IPS-20b (cell line): ENCODE measurements at regions not wholly inside any gene's neighbourhood (a gene's known extent, or its start where the extent isn't known, plus 50 kb on each side); places are given as distances from the start of the nearest gene placed in this dataset.
A peak's percentile ranks its signal among the peaks of the same experiment; 100 is the strongest.

ENCODE experiments used
- H3K27ac ChIP-seq: one replicate; pipeline ENCODE4 v1.5.1; 2013; ENCODE audit warnings: low read length
- H3K27me3 ChIP-seq: 2 replicates; pipeline ENCODE4 v1.6.1; 2013; ENCODE audit warnings: mild to moderate bottlenecking, low read length, inconsistent platforms; ENCODE audit not compliant: insufficient read depth
- H3K36me3 ChIP-seq: 2 replicates; pipeline ENCODE4 v1.6.1; 2013; ENCODE audit warnings: low read depth, mild to moderate bottlenecking, inconsistent platforms, low read length, moderate library complexity; ENCODE audit not compliant: insufficient read depth
- H3K4me1 ChIP-seq: 2 replicates; pipeline ENCODE4 v1.6.1; 2013; ENCODE audit warnings: mild to moderate bottlenecking, control low read depth, inconsistent platforms, low read length, moderate library complexity; ENCODE audit not compliant: insufficient read depth
- H3K4me3 ChIP-seq: 2 replicates; pipeline ENCODE4 v1.5.1; 2013; ENCODE audit warnings: mild to moderate bottlenecking, low read length, inconsistent platforms
- H3K9ac ChIP-seq: 2 replicates; pipeline ENCODE4 v1.6.1; 2013; ENCODE audit warnings: low read depth, mild to moderate bottlenecking, inconsistent platforms, low read length, moderate library complexity
- H3K9me3 ChIP-seq: 2 replicates; pipeline ENCODE4 v1.6.1; 2013; ENCODE audit warnings: mild to moderate bottlenecking, low read depth, low read length, inconsistent platforms; ENCODE audit not compliant: insufficient read depth

- Histone ChIP-seq H3K9me3 (no peaks in the 10 kb centered on the region; the same call in 1 of the 2 replicates), H3K4me1 (no peaks in the 10 kb centered on the region), H3K27me3 (no peaks in the 10 kb centered on the region), H3K9ac (no peak overlapping the region), H3K4me3 (no peak overlapping the region), H3K27ac (no peak overlapping the region), H3K36me3 (no peaks in the 10 kb centered on the region)
Observed at GRCh38 chr6:12467706-12468670, 177.8 kb downstream of the EDN1 start.

- H3K4me3 ChIP-seq = no peak overlapping the region
- peaks cover 6% of the 10 kb centered on the region for H3K4me1 ChIP-seq
- no peak overlapping the region for H3K9ac ChIP-seq
- H3K27me3 ChIP-seq = no peaks in the 10 kb centered on the region
- H3K36me3 ChIP-seq = no peaks in the 10 kb centered on the region
- H3K9me3 ChIP-seq = no peaks in the 10 kb centered on the region
- H3K27ac ChIP-seq = no peak overlapping the region
Observed at GRCh38 chr6:12472601-12473038, 182.5 kb downstream of the EDN1 start.

GRCh38 chr6:12473494-12473893, 183.3 kb downstream of the EDN1 start:
- H3K4me1 ChIP-seq = peaks cover 6% of the 10 kb centered on the region
- no peak overlapping the region for H3K4me3 ChIP-seq
- no peaks in the 10 kb centered on the region for H3K36me3 ChIP-seq
- 0 out of 2 replicates have a peak overlapping the region, but pooled peaks have one; percentile 24 for H3K9ac ChIP-seq
- no peaks in the 10 kb centered on the region for H3K9me3 ChIP-seq
- no peak overlapping the region for H3K27ac ChIP-seq
- no peaks in the 10 kb centered on the region for H3K27me3 ChIP-seq

- Histone ChIP-seq H3K4me3 (no peak overlapping the region), H3K9me3 (no peaks in the 10 kb centered on the region), H3K27me3 (no peaks in the 10 kb centered on the region), H3K9ac (no peak overlapping the region), H3K27ac (no peak overlapping the region), H3K4me1 (peaks cover 6% of the 10 kb centered on the region), H3K36me3 (no peaks in the 10 kb centered on the region)
Observed at GRCh38 chr6:12474167-12475140, 184.3 kb downstream of the EDN1 start.

- no peak overlapping the region for H3K9ac ChIP-seq
- no peaks in the 10 kb centered on the region for H3K27me3 ChIP-seq
- peaks cover 6% of the 10 kb centered on the region for H3K4me1 ChIP-seq
- no peaks in the 10 kb centered on the region for H3K9me3 ChIP-seq
- no peak overlapping the region for H3K27ac ChIP-seq
- H3K36me3 ChIP-seq = no peaks in the 10 kb centered on the region
- H3K4me3 ChIP-seq = no peak overlapping the region
Observed at GRCh38 chr6:12476484-12476883, 186.3 kb downstream of the EDN1 start.

GRCh38 chr6:12477616-12478015, 187.5 kb downstream of the EDN1 start:
- Histone ChIP-seq H3K4me1 (peaks cover 6% of the 10 kb centered on the region), H3K9ac (no peak overlapping the region), H3K27me3 (no peaks in the 10 kb centered on the region), H3K36me3 (no peaks in the 10 kb centered on the region), H3K27ac (no peak overlapping the region), H3K4me3 (no peak overlapping the region), H3K9me3 (no peaks in the 10 kb centered on the region)

- Histone ChIP-seq H3K9ac (no peak overlapping the region), H3K36me3 (no peaks in the 10 kb centered on the region), H3K9me3 (no peaks in the 10 kb centered on the region), H3K4me1 (no peaks in the 10 kb centered on the region; the same call in 1 of the 2 replicates), H3K27ac (no peak overlapping the region), H3K4me3 (no peak overlapping the region), H3K27me3 (no peaks in the 10 kb centered on the region)
Observed at GRCh38 chr6:12478921-12479320, 188.8 kb downstream of the EDN1 start.

- Histone ChIP-seq H3K27me3 (no peaks in the 10 kb centered on the region), H3K9me3 (no peaks in the 10 kb centered on the region), H3K27ac (no peak overlapping the region), H3K9ac (no peak overlapping the region), H3K36me3 (no peaks in the 10 kb centered on the region), H3K4me1 (no peaks in the 10 kb centered on the region), H3K4me3 (no peak overlapping the region)
Observed at GRCh38 chr6:12479451-12479850, 189.3 kb downstream of the EDN1 start.

GRCh38 chr6:12479881-12480280, 189.7 kb downstream of the EDN1 start:
- Histone ChIP-seq H3K9ac (no peak overlapping the region), H3K36me3 (no peaks in the 10 kb centered on the region), H3K4me3 (no peak overlapping the region), H3K27me3 (no peaks in the 10 kb centered on the region), H3K9me3 (no peaks in the 10 kb centered on the region), H3K27ac (no peak overlapping the region), H3K4me1 (no peaks in the 10 kb centered on the region)

- no peak overlapping the region for H3K9ac ChIP-seq
- H3K4me3 ChIP-seq = no peak overlapping the region
- H3K27me3 ChIP-seq = no peaks in the 10 kb centered on the region
- H3K9me3 ChIP-seq = no peaks in the 10 kb centered on the region
- no peaks in the 10 kb centered on the region for H3K36me3 ChIP-seq
- no peak overlapping the region for H3K27ac ChIP-seq
- H3K4me1 ChIP-seq = no peaks in the 10 kb centered on the region
Observed at GRCh38 chr6:12480379-12480778, 190.2 kb downstream of the EDN1 start.

GRCh38 chr6:12481292-12481691, 191.1 kb downstream of the EDN1 start:
- H3K27ac ChIP-seq = no peak overlapping the region

More at GRCh38 chr6:12481292-12481691, 191.1 kb downstream of the EDN1 start:
- Histone ChIP-seq H3K9me3 (no peaks in the 10 kb centered on the region), H3K4me1 (no peaks in the 10 kb centered on the region), H3K4me3 (no peak overlapping the region), H3K9ac (no peak overlapping the region), H3K36me3 (no peaks in the 10 kb centered on the region), H3K27me3 (no peaks in the 10 kb centered on the region)
